Kidney epithelial cell (primary cell): ENCODE measurements at regions not wholly inside any gene's neighbourhood (a gene's known extent, or its start where the extent isn't known, plus 50 kb on each side); places are given as distances from the start of the nearest gene placed in this dataset.

Experiments
- DNase-seq: peaks from one replicate; pipeline ENCODE4 v3.0.0-alpha.2; 2010; ENCODE audit warnings: low read depth
- H3K27me3 ChIP-seq: 2 replicates; pipeline ENCODE4 v1.6.0; 2011; ENCODE audit warnings: low read length; ENCODE audit not compliant: control insufficient read depth, insufficient read depth
- H3K36me3 ChIP-seq: 2 replicates; pipeline ENCODE4 v1.5.1; 2011; ENCODE audit warnings: low read length; ENCODE audit not compliant: control insufficient read depth, insufficient read depth
- H3K4me3 ChIP-seq: 2 replicates; pipeline ENCODE4 v1.5.1; 2011; ENCODE audit warnings: low read depth, mild to moderate bottlenecking, control low read depth, low read length
- TF ChIP-seq, protein P1 (sequence below): IDR thresholded peaks from 2 replicates; pipeline ENCODE4 v1.5.1; 2011; ENCODE audit warnings: mild to moderate bottlenecking, moderate library complexity, low read length, control low read depth, inconsistent platforms; ENCODE audit not compliant: insufficient read depth, poor library complexity, severe bottlenecking

DNA sequence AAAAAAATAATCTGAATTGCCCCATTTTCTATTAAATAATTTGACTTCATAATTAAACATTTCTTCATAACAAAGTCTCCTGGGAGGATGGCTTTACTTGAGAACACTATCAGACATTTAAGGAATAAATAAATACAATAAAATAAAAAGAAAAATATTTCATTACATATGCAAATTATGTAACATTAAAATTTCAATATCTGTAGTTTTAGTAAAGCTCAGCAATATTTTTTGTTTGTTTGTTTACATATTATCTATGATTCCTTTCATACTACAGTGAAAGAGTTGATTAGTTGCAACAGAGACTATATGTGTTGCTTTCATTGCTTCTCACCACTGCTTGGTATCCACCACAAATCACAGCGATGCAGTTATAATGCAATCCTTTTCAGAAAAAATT, 474.9 kb upstream of the GJE1 start:
- TF ChIP-seq, protein P1, sequence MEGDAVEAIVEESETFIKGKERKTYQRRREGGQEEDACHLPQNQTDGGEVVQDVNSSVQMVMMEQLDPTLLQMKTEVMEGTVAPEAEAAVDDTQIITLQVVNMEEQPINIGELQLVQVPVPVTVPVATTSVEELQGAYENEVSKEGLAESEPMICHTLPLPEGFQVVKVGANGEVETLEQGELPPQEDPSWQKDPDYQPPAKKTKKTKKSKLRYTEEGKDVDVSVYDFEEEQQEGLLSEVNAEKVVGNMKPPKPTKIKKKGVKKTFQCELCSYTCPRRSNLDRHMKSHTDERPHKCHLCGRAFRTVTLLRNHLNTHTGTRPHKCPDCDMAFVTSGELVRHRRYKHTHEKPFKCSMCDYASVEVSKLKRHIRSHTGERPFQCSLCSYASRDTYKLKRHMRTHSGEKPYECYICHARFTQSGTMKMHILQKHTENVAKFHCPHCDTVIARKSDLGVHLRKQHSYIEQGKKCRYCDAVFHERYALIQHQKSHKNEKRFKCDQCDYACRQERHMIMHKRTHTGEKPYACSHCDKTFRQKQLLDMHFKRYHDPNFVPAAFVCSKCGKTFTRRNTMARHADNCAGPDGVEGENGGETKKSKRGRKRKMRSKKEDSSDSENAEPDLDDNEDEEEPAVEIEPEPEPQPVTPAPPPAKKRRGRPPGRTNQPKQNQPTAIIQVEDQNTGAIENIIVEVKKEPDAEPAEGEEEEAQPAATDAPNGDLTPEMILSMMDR, result no peak
- no peak overlapping the region for H3K4me3 ChIP-seq

DNA sequence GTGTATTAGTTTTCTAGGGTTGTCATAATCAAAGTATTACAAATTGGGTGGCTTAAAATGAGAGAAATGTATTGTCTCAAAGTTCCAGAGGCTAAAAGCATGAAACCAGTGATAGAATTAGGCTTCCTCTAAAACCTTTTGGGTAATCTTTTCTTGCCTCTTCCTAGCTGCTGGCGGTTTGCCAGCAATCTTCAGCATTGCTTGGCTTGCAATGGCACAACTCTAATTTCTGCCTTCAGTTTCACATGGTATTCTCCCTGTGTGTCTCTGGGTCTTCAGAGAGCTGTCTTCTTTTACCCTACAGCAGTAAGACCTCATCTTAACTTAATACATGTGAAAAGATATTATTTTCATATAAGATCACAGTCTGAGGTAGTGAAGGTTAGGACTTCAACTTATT, 479.1 kb upstream of the GJE1 start:
- DNase-seq, result no peak
- Histone ChIP-seq H3K4me3 (no peak overlapping the region), H3K36me3 (no peaks in the 10 kb centered on the region), H3K27me3 (no peaks in the 10 kb centered on the region)
- TF ChIP-seq, protein P1, result no peak

More for the DNA sequence above, 474.9 kb upstream of the GJE1 start:
- no peak for DNase-seq
- H3K27me3 ChIP-seq, result no peaks in the 10 kb centered on the region
- H3K36me3 ChIP-seq, result no peaks in the 10 kb centered on the region

DNA sequence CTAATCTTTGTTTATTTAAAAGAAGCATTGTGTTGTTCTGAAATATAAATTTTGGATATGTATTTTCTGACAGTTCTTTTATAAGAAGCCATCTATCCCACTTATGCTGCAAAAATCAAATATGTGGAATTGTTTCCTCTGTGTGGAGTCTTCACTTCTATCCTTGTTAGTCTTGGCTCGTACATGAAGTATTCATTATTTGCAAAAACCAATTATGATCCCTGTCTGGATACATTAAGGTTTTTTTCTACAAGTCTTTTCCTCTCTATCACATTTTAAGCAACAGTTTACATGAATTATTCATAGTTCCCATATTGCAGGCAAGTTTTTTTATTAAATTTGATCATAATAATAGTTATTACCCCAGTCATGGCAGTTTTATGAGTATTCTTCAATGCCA, 490.8 kb upstream of the GJE1 start:
- H3K4me3 ChIP-seq, result no peak overlapping the region
- DNase-seq, result no peak
- TF ChIP-seq, protein P1, result no peak
- no peaks in the 10 kb centered on the region for H3K36me3 ChIP-seq
- H3K27me3 ChIP-seq, result no peaks in the 10 kb centered on the region

DNA sequence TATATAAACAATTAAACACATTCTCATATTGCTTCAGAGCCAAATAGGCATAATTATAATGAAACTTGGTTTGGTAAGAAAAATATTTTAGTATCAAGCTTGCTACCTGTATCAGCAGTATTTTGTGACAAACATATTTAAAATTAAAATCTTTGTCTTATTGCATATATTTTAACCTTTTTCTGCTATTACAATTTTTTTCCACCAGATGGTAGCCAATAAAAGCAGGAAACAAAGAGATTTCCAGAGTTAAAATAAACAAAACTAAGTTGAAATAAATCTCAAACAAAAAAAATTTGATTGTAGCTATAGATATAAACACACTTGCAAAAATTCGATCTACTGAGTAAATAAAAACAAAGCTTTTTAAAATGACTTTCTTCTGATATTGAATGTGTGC, 491.3 kb upstream of the GJE1 start:
- TF ChIP-seq, protein P1, result no peak
- Histone ChIP-seq H3K27me3 (no peaks in the 10 kb centered on the region), H3K4me3 (no peak overlapping the region), H3K36me3 (no peaks in the 10 kb centered on the region)
- DNase-seq, result no peak

DNA sequence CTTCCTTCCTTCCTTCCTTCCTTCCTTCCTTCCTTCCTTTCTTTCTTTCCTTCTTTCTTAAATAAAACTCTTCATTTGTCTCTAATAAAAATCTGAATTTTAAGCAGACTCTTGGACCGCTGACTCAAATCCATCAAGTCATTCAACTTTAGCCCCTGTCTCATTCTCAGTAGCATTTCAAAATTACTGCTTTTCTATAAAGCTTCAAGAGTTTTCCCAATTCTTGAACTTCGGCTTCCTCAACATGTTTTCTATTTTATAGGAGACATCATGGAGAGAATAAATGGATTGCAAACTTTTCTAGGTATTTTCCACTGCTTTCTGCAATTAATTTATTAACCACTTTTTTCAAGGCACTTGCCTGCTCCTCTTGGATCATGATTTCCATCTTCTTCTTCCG, 497.1 kb upstream of the GJE1 start:
- TF ChIP-seq, protein P1, result no peak
- H3K4me3 ChIP-seq, result no peak overlapping the region
- no peaks in the 10 kb centered on the region for H3K36me3 ChIP-seq
- no peak for DNase-seq
- no peaks in the 10 kb centered on the region for H3K27me3 ChIP-seq

DNA sequence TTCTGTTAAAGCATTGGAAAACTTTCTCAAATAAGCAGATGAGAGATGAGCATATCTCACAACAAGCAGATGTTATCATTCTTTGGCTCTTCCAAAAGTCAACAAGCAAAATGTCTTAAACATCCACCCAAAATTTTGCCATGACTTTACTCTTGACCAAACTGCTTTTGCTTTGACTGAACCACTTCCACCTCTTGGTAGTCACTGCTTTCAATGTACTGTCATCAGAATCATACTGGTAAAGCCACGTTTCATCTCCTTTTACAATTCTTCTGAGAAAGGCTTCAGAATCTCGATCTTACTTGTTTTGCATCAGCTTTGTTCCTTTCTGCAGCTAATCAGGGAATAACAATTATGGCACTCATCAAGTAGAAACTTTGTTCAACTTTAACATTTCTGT, 498.5 kb upstream of the GJE1 start:
- H3K4me3 ChIP-seq, result no peak overlapping the region
- no peak for DNase-seq
- H3K36me3 ChIP-seq, result no peaks in the 10 kb centered on the region
- TF ChIP-seq, protein P1, result no peak
- H3K27me3 ChIP-seq, result no peaks in the 10 kb centered on the region
